BJ (cell line): ENCODE measurements at regions not wholly inside any gene's neighbourhood (a gene's known extent, or its start where the extent isn't known, plus 50 kb on each side); places are given as distances from the start of the nearest gene placed in this dataset.

Experiments
- CTCF ChIA-PET: fragments of 350-600 bp; formaldehyde crosslinking; extraction: SDS; loops from one replicate; lab custom pipeline; 2021; ENCODE audit warnings: antibody characterized with exemption, inconsistent platforms; lab: Yijun Ruan, JAX
- POLR2A ChIA-PET: fragments of 300-600 bp; sonication (Branson Sonifier 250); formaldehyde crosslinking; extraction: SDS; loops from one replicate; lab custom pipeline; 2021; ENCODE audit warnings: antibody characterized with exemption; lab: Charles Lee
- DNase-seq: peaks from one replicate; pipeline ENCODE4 v3.0.0-alpha.2; 2011; ENCODE audit warnings: low read depth
- H3K27me3 ChIP-seq: 2 replicates; pipeline ENCODE4 v1.6.0; 2011; ENCODE audit warnings: low read length; ENCODE audit not compliant: control insufficient read depth, insufficient read depth
- H3K36me3 ChIP-seq: 2 replicates; pipeline ENCODE4 v1.5.1; 2011; ENCODE audit warnings: low read length; ENCODE audit not compliant: control insufficient read depth, insufficient read depth
- H3K4me3 ChIP-seq: 2 replicates; pipeline ENCODE4 v1.5.1; 2011; ENCODE audit warnings: low read depth, mild to moderate bottlenecking, control low read depth, low read length
- CTCF ChIP-seq: IDR thresholded peaks from 2 replicates; pipeline ENCODE4 v1.5.1; 2011; ENCODE audit warnings: low read depth, mild to moderate bottlenecking, control low read depth, inconsistent platforms, low read length, moderate library complexity; ENCODE audit not compliant: insufficient read depth

GRCh38 chr16:14002416-14002990 lies 68.6 kb upstream of the MRTFB start:
- POLR2A ChIA-PET: interaction anchor here (0.6 kb wide), 1 partner anchor 536 kb away, joined by 3 read pairs; no protein-coding TSS in a partner anchor
- H3K27me3 ChIP-seq: no peaks in the 10 kb centered on the region; the same call in 1 of the 2 replicates
- no peaks in the 10 kb centered on the region for H3K36me3 ChIP-seq
- H3K4me3 ChIP-seq: no peak overlapping the region
- CTCF ChIA-PET: interaction anchor here (1.5 kb wide), 1 partner anchor 10 kb away, joined by 3 read pairs; no protein-coding TSS in a partner anchor
- no peak for DNase-seq
- no peak for TF ChIP-seq CTCF

GRCh38 chr16:14003074-14003570 lies 68.0 kb upstream of the MRTFB start:
- CTCF ChIA-PET: interaction anchor here (1.5 kb wide), 1 partner anchor 10 kb away, joined by 3 read pairs; no protein-coding TSS in a partner anchor

GRCh38 chr16:14004031-14004728 lies 66.9 kb upstream of the MRTFB start:
- H3K4me3 ChIP-seq: no peak overlapping the region
- H3K36me3 ChIP-seq: no peaks in the 10 kb centered on the region
- no peak for DNase-seq
- no peak for TF ChIP-seq CTCF
- ChIA-PET POLR2A (no interaction called here), CTCF (interaction anchor here (0.6 to 1.5 kb wide), 4 partner anchors 9 to 182 kb away, joined by 3 to 5 read pairs (median 3); no protein-coding TSS in a partner anchor)
- no peaks in the 10 kb centered on the region; the same call in 1 of the 2 replicates for H3K27me3 ChIP-seq

More at GRCh38 chr16:14003074-14003570, 68.0 kb upstream of the MRTFB start:
- H3K27me3 ChIP-seq: no peaks in the 10 kb centered on the region; the same call in 1 of the 2 replicates
- peak; percentile 24; the same call in 1 of the 2 replicates for TF ChIP-seq CTCF
- POLR2A ChIA-PET: interaction anchor here (0.6 kb wide), 1 partner anchor 536 kb away, joined by 3 read pairs; no protein-coding TSS in a partner anchor
- peak; percentile 53 for DNase-seq
- no peaks in the 10 kb centered on the region for H3K36me3 ChIP-seq
- peak overlapping the region; percentile 19 for H3K4me3 ChIP-seq

GRCh38 chr16:14004729-14005315 lies 66.3 kb upstream of the MRTFB start:
- CTCF ChIA-PET: interaction anchor here (0.6 to 1.2 kb wide), 3 partner anchors 8 to 181 kb away, joined by 3 to 5 read pairs (median 3); no protein-coding TSS in a partner anchor
- POLR2A ChIA-PET: no interaction called here
- DNase-seq: no peak
- no peak for TF ChIP-seq CTCF
- Histone ChIP-seq H3K27me3 (peaks cover 5% of the 10 kb centered on the region; the same call in 1 of the 2 replicates), H3K4me3 (no peak overlapping the region), H3K36me3 (no peaks in the 10 kb centered on the region)
